Body of pancreas (tissue), 4 donors: ENCODE measurements at regions not wholly inside any gene's neighbourhood (a gene's known extent, or its start where the extent isn't known, plus 50 kb on each side); places are given as distances from the start of the nearest gene placed in this dataset.

Experiments used
- ATAC-seq: fragments of 150-250 bp; one replicate; pipeline ENCODE4 v1.9.1; 2016
- DNase-seq, 4 donors: peaks; one replicate each; pipeline ENCODE4 v3.0.0-alpha.2; 2019
- H3K27ac ChIP-seq, 4 donors: fragments of 200-600 bp; sonication (generic); 1 replicate in 3 of 4; 2 replicates in 1 of 4; pipeline versions ENCODE4 v1.5.1 to v1.6.1; 2016 to 2019; ENCODE audit warnings: mild to moderate bottlenecking in 1 of 4, mixed read lengths in 1 of 4, moderate library complexity in 1 of 4
- H3K27me3 ChIP-seq, 2 donors: fragments of 200-600 bp; sonication (generic); one replicate each; pipeline ENCODE4 v1.6.0; 2016; ENCODE audit warnings: mild to moderate bottlenecking in 1 of 2
- H3K36me3 ChIP-seq, 2 donors: fragments of 200-600 bp; sonication (generic); replicated peaks in 1 of 2; 2 replicates each; pipeline ENCODE4 v1.5.1; 2016; ENCODE audit warnings: low read depth in 2 of 2; ENCODE audit not compliant: insufficient read depth in 1 of 2
- H3K4me1 ChIP-seq: fragments of 200-600 bp; sonication (generic); one replicate; pipeline ENCODE4 v1.6.0; 2016
- H3K4me3 ChIP-seq, 2 donors: fragments of 200-600 bp; sonication (generic); 1 replicate in 1 of 2; 2 replicates in 1 of 2; pipeline ENCODE4 v1.5.1; 2016 to 2019
- H3K9me3 ChIP-seq, 3 donors: fragments of 200-600 bp; sonication (generic); 1 replicate in 2 of 3; 2 replicates in 1 of 3; pipeline ENCODE4 v1.5.1; 2016
- POLR2A ChIP-seq, 3 donors: fragments of 450-650 bp; IDR thresholded peaks; one replicate each; pipeline ENCODE4 v1.6.1; 2016; ENCODE audit warnings: antibody characterized with exemption in 3 of 3, mild to moderate bottlenecking in 2 of 3
- WGBS, 2 donors: methylation state at CpG; one replicate each; pipeline ENCODE4 v1.1.5; 2017; 5-methylcytosine and 5-hydroxymethylcytosine counted together
- intact Hi-C: fragments of 100-400 bp; cut with DNase I; formaldehyde crosslinking; loops from one replicate; pipeline ENCODE4 v1.15.1; 2023
- TF ChIP-seq, protein P1 (sequence below), 7 experiments: fragments of 450-650 bp in 4 of 7; fragments of 200-600 bp in 3 of 7; sonication (generic) in 3 of 7; IDR thresholded peaks; one replicate each; pipeline ENCODE4 v1.5.1; 2016 to 2019; ENCODE audit warnings: antibody characterized with exemption in 7 of 7

DNA sequence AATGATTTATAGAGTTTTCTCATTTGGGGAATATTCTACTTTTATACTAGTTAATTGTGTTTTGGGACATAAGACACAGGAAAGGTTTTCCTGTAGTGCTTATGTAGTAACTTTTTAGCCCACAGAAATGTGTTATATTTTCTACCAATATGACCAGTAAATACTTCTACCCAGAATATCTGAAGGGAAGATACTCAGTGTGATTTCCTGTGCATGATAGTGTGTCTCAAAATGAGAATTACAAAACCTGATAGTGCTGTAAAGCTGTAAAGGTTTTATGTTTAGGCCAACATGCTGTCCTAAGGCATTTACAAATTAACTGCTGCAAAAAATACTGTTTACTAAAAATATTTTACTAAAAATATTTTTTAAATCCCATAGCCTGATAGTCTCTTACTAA, 126.8 kb downstream of the RXFP2 start:
- no peak overlapping the region for H3K27ac ChIP-seq
- H3K36me3 ChIP-seq = no peaks in the 10 kb centered on the region
- ATAC-seq = no peak
- no peak for TF ChIP-seq POLR2A (IDR thresholded peaks at IDR 0.05)
- TF ChIP-seq, protein P1, sequence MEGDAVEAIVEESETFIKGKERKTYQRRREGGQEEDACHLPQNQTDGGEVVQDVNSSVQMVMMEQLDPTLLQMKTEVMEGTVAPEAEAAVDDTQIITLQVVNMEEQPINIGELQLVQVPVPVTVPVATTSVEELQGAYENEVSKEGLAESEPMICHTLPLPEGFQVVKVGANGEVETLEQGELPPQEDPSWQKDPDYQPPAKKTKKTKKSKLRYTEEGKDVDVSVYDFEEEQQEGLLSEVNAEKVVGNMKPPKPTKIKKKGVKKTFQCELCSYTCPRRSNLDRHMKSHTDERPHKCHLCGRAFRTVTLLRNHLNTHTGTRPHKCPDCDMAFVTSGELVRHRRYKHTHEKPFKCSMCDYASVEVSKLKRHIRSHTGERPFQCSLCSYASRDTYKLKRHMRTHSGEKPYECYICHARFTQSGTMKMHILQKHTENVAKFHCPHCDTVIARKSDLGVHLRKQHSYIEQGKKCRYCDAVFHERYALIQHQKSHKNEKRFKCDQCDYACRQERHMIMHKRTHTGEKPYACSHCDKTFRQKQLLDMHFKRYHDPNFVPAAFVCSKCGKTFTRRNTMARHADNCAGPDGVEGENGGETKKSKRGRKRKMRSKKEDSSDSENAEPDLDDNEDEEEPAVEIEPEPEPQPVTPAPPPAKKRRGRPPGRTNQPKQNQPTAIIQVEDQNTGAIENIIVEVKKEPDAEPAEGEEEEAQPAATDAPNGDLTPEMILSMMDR (IDR thresholded peaks at IDR 0.05) = no peak
- no peaks in the 10 kb centered on the region for H3K9me3 ChIP-seq
- H3K27me3 ChIP-seq = no peaks in the 10 kb centered on the region
- intact Hi-C loops = no loop called here
- no peaks in the 10 kb centered on the region for H3K4me1 ChIP-seq
- no peak overlapping the region for H3K4me3 ChIP-seq
- DNase-seq = no peak

DNA sequence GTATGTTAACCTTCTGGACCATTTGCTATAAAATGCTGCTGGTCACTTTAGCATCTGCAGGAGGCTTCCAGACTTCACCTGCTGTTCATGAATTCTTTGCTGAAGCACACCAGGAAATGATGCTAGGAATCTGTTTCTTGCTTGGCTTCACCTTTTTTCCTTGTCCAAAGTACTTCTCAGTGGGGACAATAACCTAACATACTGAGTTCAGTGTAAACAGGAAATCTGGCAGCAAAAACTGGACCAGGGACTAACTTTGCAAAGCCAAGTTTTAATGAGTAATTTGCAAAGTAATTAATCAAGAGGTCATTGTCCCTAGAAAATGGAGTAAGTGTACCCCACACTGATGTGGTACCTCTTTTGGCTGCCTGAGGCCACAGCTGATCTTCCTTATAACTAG, 128.4 kb downstream of the RXFP2 start:
- ATAC-seq (no peak), DNase-seq (no peak)
- Histone ChIP-seq H3K27ac (no peak overlapping the region), H3K36me3 (no peaks in the 10 kb centered on the region), H3K9me3 (no peaks in the 10 kb centered on the region), H3K4me1 (no peaks in the 10 kb centered on the region), H3K4me3 (no peak overlapping the region), H3K27me3 (no peaks in the 10 kb centered on the region)
- intact Hi-C loops = no loop called here
- no peak for TF ChIP-seq POLR2A (IDR thresholded peaks at IDR 0.05)
- TF ChIP-seq, protein P1 (IDR thresholded peaks at IDR 0.05) = no peak

DNA sequence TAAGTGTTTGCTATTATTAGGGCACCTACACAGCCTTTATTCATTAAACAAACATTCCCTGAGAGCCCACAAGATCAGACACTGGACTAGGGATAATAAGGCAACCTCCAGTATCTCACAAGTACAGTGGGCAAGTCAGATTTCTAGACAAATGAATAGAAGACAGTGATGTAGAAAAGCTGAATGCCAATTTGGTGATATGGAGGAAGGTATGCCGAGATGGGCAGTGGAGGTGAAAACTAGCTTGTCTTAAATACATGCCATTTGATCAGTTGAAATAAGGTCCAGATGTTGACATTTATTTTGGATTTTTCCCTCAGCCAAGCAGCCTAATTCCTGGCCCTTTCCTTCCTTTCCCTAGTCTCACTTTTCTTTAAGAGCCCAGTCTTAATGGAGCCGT, 130.3 kb downstream of the RXFP2 start:
- H3K27me3 ChIP-seq = no peaks in the 10 kb centered on the region

DNA sequence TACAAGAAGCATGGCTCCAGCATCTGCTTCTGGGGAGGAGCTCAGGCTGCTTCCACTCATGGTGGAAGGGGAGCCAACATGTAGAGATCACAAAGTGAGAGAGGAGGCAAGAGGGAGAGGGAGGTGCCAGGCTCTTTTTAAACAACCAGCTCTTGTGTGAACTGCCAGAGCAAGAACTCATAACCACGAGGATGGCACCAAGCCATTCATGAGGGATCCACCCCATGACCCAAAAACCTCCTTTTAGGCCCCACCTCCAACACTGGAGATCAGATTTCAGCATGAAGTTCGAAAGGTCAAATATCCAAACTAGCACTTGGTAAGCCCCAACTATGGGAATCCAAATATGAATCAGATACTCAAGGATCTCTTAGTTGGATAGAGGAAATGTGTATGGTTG, 131.2 kb downstream of the RXFP2 start:
- Histone ChIP-seq H3K9me3 (no peaks in the 10 kb centered on the region), H3K4me3 (no peak overlapping the region), H3K27ac (no peak overlapping the region), H3K4me1 (no peaks in the 10 kb centered on the region), H3K27me3 (no peaks in the 10 kb centered on the region), H3K36me3 (no peaks in the 10 kb centered on the region)
- DNase-seq (no peak), ATAC-seq (no peak)
- intact Hi-C loops = no loop called here
- no peak for TF ChIP-seq POLR2A (IDR thresholded peaks at IDR 0.05)
- TF ChIP-seq, protein P1 (IDR thresholded peaks at IDR 0.05) = no peak
- WGBS, 2 donors = 52 to 80% methylated on average over 2 of the region's 2 CpGs

More for the DNA sequence above, 130.3 kb downstream of the RXFP2 start:
- TF ChIP-seq, protein P1 (IDR thresholded peaks at IDR 0.05) = no peak
- no peak for TF ChIP-seq POLR2A (IDR thresholded peaks at IDR 0.05)
- ATAC-seq = no peak
- Histone ChIP-seq H3K36me3 (no peaks in the 10 kb centered on the region), H3K4me3 (no peak overlapping the region), H3K27ac (no peak overlapping the region), H3K4me1 (no peaks in the 10 kb centered on the region), H3K9me3 (no peaks in the 10 kb centered on the region)
- intact Hi-C loops = no loop called here
- WGBS, 2 donors = 96 to 98% methylated on average over 2 of the region's 2 CpGs
- no peak for DNase-seq

DNA sequence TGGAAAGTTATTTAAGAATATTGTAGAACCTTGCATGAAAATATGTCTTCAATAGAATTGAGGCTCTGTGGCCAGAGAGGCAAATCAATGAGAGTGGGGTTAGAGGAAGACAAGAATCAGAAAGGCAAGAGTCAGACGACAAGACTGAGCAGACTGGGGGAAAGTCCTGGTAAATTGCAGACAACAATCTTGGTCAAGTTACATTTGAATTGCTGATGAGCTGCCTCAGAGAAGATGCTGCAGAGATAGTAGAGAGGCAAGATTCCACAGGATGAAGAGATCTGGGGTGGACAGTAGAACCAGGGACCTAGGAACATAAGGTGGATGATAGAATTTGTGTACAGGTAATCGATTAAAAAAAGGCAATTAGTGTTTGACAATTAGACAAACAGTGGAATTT, 133.8 kb downstream of the RXFP2 start:
- H3K4me3 ChIP-seq = no peak overlapping the region
- no peaks in the 10 kb centered on the region for H3K36me3 ChIP-seq
- intact Hi-C loops = no loop called here
- H3K9me3 ChIP-seq = no peaks in the 10 kb centered on the region
- 63 to 72% methylated on average over 2 of the region's 2 CpGs for WGBS, 2 donors
- H3K27ac ChIP-seq = no peak overlapping the region
- H3K4me1 ChIP-seq = no peaks in the 10 kb centered on the region
- H3K27me3 ChIP-seq = no peaks in the 10 kb centered on the region
- TF ChIP-seq, protein P1 (IDR thresholded peaks at IDR 0.05) = no peak
- TF ChIP-seq POLR2A (IDR thresholded peaks at IDR 0.05) = no peak
- DNase-seq = no peak
- ATAC-seq = no peak
